ENCODE measurements at regions not wholly inside any gene's neighbourhood (a gene's known extent, or its start where the extent isn't known, plus 50 kb on each side); places are given as distances from the start of the nearest gene placed in this dataset.

DNA sequence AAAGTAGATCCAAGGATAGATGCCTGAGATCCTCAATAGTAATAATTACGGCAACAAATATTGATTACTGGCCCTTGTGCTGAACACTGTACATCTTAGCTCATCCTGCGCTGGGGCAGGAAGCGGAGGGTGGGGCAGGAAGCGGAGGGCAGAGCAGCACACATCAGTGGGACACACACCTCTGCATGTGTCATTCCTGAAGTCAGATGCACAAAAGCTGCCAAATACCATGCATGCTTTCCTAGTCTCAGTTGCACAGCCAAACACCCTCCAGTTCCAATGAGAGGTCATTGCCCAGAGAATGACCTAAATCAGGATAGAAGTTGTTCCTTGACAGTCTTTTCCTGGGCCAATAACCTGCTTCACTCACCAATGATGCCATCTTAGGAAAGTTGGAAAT, 74.4 kb upstream of the FOXC1 start:
- no peak for DNase-seq
- H3K36me3 ChIP-seq (ENCODE audit: control insufficient read depth, insufficient read depth, low read length), result no peaks in the 10 kb centered on the region
- CTCF ChIA-PET, result interaction anchor here (0.9 kb wide), 1 partner anchor 11 kb away, joined by 3 read pairs; no protein-coding TSS in a partner anchor
- no peaks in the 10 kb centered on the region for H3K9me3 ChIP-seq (ENCODE audit: control insufficient read depth, insufficient read depth, low read length)
- no peak overlapping the region for H3K14ac ChIP-seq (replicated peaks; ENCODE audit: low read depth, low read length)
- POLR2A ChIA-PET (ENCODE audit: unreplicated experiment), result no interaction called here
- H3K23ac ChIP-seq (ENCODE audit: low read depth, low read length), result no peak overlapping the region
- no peak overlapping the region for H3K9ac ChIP-seq (ENCODE audit: low read depth, low read length)
- H3K4me1 ChIP-seq (ENCODE audit: control insufficient read depth, insufficient read depth, low read length), result no peaks in the 10 kb centered on the region
- no peak overlapping the region for H2BK15ac ChIP-seq (ENCODE audit: low read depth, low read length)
- H2BK5ac ChIP-seq (ENCODE audit: low read depth, low read length, poor library complexity, severe bottlenecking), result no peak overlapping the region
- no peak overlapping the region for H4K91ac ChIP-seq (ENCODE audit: insufficient read depth, low read depth, low read length)
- dilution Hi-C loops (cut with HindIII; ENCODE audit: low sequenced_read_pairs, unreplicated experiment) (no loop called here), intact Hi-C loops (cut with micrococcal nuclease) (no loop called here), in situ Hi-C loops (cut with MboI; ENCODE audit: low sequenced_read_pairs) (no loop called here)
- H2AFZ ChIP-seq (replicated peaks; ENCODE audit: low read length, poor library complexity), result no peak overlapping the region
- no peak overlapping the region for H2BK120ac ChIP-seq (ENCODE audit: low read depth, low read length)
- no peak overlapping the region for H3K56ac ChIP-seq (ENCODE audit: extremely low read depth, insufficient read depth, low read length)
- no peak overlapping the region for H2AK9ac ChIP-seq (replicated peaks; ENCODE audit: low read depth, low read length, poor library complexity)
- no peak overlapping the region for H3K4ac ChIP-seq (ENCODE audit: low read depth, low read length)
- BruUV-seq (replicated peaks), result no TSS peak
- H2AK5ac ChIP-seq (ENCODE audit: low read depth, low read length), result no peak overlapping the region
- no peak overlapping the region for H3K27ac ChIP-seq (ENCODE audit: insufficient read depth, low read length)
- no peak overlapping the region for H3K18ac ChIP-seq (ENCODE audit: low read depth, low read length)
- no peak for ATAC-seq (ENCODE audit: low read depth)
- H4K5ac ChIP-seq (ENCODE audit: low read depth, low read length), result no peak overlapping the region
- TF ChIP-seq MXI1 (IDR thresholded peaks at IDR 0.05; ENCODE audit: borderline replicate concordance, low read depth, low read length), result no peak
- no peak for TF ChIP-seq MAFK (IDR thresholded peaks at IDR 0.05; ENCODE audit: low read depth, low read length)
- TF ChIP-seq, protein P1, sequence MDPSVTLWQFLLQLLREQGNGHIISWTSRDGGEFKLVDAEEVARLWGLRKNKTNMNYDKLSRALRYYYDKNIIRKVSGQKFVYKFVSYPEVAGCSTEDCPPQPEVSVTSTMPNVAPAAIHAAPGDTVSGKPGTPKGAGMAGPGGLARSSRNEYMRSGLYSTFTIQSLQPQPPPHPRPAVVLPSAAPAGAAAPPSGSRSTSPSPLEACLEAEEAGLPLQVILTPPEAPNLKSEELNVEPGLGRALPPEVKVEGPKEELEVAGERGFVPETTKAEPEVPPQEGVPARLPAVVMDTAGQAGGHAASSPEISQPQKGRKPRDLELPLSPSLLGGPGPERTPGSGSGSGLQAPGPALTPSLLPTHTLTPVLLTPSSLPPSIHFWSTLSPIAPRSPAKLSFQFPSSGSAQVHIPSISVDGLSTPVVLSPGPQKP (IDR thresholded peaks at IDR 0.05; ENCODE audit: borderline replicate concordance, low read depth, low read length), result no peak
- no peak for TF ChIP-seq SMC3 (IDR thresholded peaks at IDR 0.05; ENCODE audit: low read depth, low read length)
- TF ChIP-seq, protein P2, sequence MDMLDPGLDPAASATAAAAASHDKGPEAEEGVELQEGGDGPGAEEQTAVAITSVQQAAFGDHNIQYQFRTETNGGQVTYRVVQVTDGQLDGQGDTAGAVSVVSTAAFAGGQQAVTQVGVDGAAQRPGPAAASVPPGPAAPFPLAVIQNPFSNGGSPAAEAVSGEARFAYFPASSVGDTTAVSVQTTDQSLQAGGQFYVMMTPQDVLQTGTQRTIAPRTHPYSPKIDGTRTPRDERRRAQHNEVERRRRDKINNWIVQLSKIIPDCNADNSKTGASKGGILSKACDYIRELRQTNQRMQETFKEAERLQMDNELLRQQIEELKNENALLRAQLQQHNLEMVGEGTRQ (IDR thresholded peaks at IDR 0.05; ENCODE audit: low read depth, low read length), result no peak
- TF ChIP-seq MAZ (IDR thresholded peaks at IDR 0.05; ENCODE audit: borderline replicate concordance, low read depth, low read length), result no peak
- no peak for TF ChIP-seq POLR2A (IDR thresholded peaks at IDR 0.05; ENCODE audit: low read depth, low read length)
- TF ChIP-seq NFE2L2 (IDR thresholded peaks at IDR 0.05; ENCODE audit: low read depth, low read length), result no peak
- TF ChIP-seq BHLHE40 (IDR thresholded peaks at IDR 0.05; ENCODE audit: low read depth, low read length), result no peak
- no peak for TF ChIP-seq RCOR1 (IDR thresholded peaks at IDR 0.05; ENCODE audit: insufficient replicate concordance, low read length)
- no peak for TF ChIP-seq CEBPB (IDR thresholded peaks at IDR 0.05; ENCODE audit: low read depth, low read length)
- no peak for TF ChIP-seq FOS (IDR thresholded peaks at IDR 0.05; ENCODE audit: low read depth, low read length)
- TF ChIP-seq RAD21 (IDR thresholded peaks at IDR 0.05; ENCODE audit: low read length), result no peak
- TF ChIP-seq, protein P3, sequence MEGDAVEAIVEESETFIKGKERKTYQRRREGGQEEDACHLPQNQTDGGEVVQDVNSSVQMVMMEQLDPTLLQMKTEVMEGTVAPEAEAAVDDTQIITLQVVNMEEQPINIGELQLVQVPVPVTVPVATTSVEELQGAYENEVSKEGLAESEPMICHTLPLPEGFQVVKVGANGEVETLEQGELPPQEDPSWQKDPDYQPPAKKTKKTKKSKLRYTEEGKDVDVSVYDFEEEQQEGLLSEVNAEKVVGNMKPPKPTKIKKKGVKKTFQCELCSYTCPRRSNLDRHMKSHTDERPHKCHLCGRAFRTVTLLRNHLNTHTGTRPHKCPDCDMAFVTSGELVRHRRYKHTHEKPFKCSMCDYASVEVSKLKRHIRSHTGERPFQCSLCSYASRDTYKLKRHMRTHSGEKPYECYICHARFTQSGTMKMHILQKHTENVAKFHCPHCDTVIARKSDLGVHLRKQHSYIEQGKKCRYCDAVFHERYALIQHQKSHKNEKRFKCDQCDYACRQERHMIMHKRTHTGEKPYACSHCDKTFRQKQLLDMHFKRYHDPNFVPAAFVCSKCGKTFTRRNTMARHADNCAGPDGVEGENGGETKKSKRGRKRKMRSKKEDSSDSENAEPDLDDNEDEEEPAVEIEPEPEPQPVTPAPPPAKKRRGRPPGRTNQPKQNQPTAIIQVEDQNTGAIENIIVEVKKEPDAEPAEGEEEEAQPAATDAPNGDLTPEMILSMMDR (conservative IDR thresholded peaks at IDR 0.05; ENCODE audit: low read depth, low read length), result no peak
- no peak for TF ChIP-seq RFX5 (IDR thresholded peaks at IDR 0.05; ENCODE audit: low read depth, low read length)
- TF ChIP-seq CHD1 (IDR thresholded peaks at IDR 0.05; ENCODE audit: low read depth, low read length), result no peak
- no peak overlapping the region for H3K4me3 ChIP-seq (ENCODE audit: insufficient read depth, low read depth, low read length)
- H3K9me1 ChIP-seq (ENCODE audit: insufficient read depth, low read length), result no peaks in the 10 kb centered on the region
- H2BK20ac ChIP-seq (ENCODE audit: low read depth, low read length), result no peak overlapping the region
- WGBS, 2 experiments (ENCODE audit: extremely low coverage in 2 of 2, insufficient read length in 1 of 2), result 94% methylated on average over 3 of the region's 4 CpGs; no CpG with 5 or more reads in 1 of the 2 experiments
- H4K8ac ChIP-seq (ENCODE audit: low read depth in 2 of 2, low read length in 2 of 2), result no peak overlapping the region
- H3K27me3 ChIP-seq (ENCODE audit: control insufficient read depth, insufficient read depth, low read length), result peaks cover 1% of the 10 kb centered on the region; the same call in 1 of the 2 replicates
- H3K4me2 ChIP-seq (ENCODE audit: low read depth, low read length), result no peak overlapping the region
- H4K20me1 ChIP-seq (ENCODE audit: insufficient read depth, low read length), result no peaks in the 10 kb centered on the region
- H3K79me1 ChIP-seq (ENCODE audit: low read depth in 1 of 2, low read length in 2 of 2), result no peaks in the 10 kb centered on the region

Data from IMR-90 (cell line).